WTC11 (cell line): ENCODE measurements at regions not wholly inside any gene's neighbourhood (a gene's known extent, or its start where the extent isn't known, plus 50 kb on each side); places are given as distances from the start of the nearest gene placed in this dataset.

Experiments used
- ATAC-seq: fragments of 200-7000 bp; cut with Tn5 transposase; 2 replicates; pipeline ENCODE4 v1.10.0; 2021; ENCODE audit warnings: mild to moderate bottlenecking, moderate library complexity
- CTCF ChIA-PET: fragments of 300-600 bp; sonication (Branson Sonifier 250); formaldehyde crosslinking; loops from one replicate; lab custom pipeline; 2021; ENCODE audit warnings: antibody characterized with exemption; lab: Charles Lee
- POLR2A ChIA-PET: fragments of 350-600 bp; sonication (Branson Sonifier 250); formaldehyde crosslinking; loops from one replicate; lab custom pipeline; 2021; ENCODE audit warnings: antibody characterized with exemption; lab: Charles Lee
- DNase-seq: peaks from one replicate; pipeline ENCODE4 v3.0.0; 2021; ENCODE audit warnings: low spot score
- H3K27ac Mint-ChIP-seq: 2 replicates; pipeline ENCODE4 v1.8.0; 2021; ENCODE audit warnings: mixed read lengths
- H3K27me3 Mint-ChIP-seq: 2 replicates; pipeline ENCODE4 v1.8.0; 2021; ENCODE audit warnings: low read depth, mild to moderate bottlenecking, moderate library complexity, mixed read lengths
- H3K36me3 Mint-ChIP-seq: 2 replicates; pipeline ENCODE4 v1.8.0; 2021; ENCODE audit warnings: mixed read lengths
- H3K4me1 Mint-ChIP-seq: 2 replicates; pipeline ENCODE4 v1.8.0; 2022; ENCODE audit warnings: mixed read lengths
- H3K4me3 Mint-ChIP-seq: 2 replicates; pipeline ENCODE4 v1.8.0; 2021; ENCODE audit warnings: mild to moderate bottlenecking, moderate library complexity, mixed read lengths
- H3K9me3 Mint-ChIP-seq: 2 replicates; pipeline ENCODE4 v1.8.0; 2021; ENCODE audit warnings: mixed read lengths
- ATF1 ChIP-seq: sonication (generic); formaldehyde crosslinking; IDR thresholded peaks from 2 replicates; pipeline ENCODE4 v1.8.1; 2023; ENCODE audit warnings: mild to moderate bottlenecking, moderate library complexity, missing genetic modification reagents
- CREB1 ChIP-seq: sonication (generic); formaldehyde crosslinking; IDR thresholded peaks from 2 replicates; pipeline ENCODE4 v1.8.0; 2023; ENCODE audit warnings: mild to moderate bottlenecking, missing genetic modification reagents
- CREM ChIP-seq: sonication (generic); formaldehyde crosslinking; IDR thresholded peaks from 2 replicates; pipeline ENCODE4 v1.8.1; 2022; ENCODE audit warnings: mild to moderate bottlenecking, missing genetic modification reagents, moderate library complexity
- GTF2I ChIP-seq: fragments of 250-450 bp; sonication (Bioruptor Pico); conservative IDR thresholded peaks from 2 replicates; pipeline ENCODE4 v1.4.0; 2021; ENCODE audit warnings: mild to moderate bottlenecking
- HMGA2 ChIP-seq: fragments of 250-450 bp; sonication (Bioruptor Pico); IDR thresholded peaks from 2 replicates; pipeline ENCODE4 v1.4.0; 2021; ENCODE audit warnings: mild to moderate bottlenecking, moderate library complexity
- IRF2 ChIP-seq: sonication (generic); formaldehyde crosslinking; IDR thresholded peaks from 2 replicates; pipeline ENCODE4 v1.8.0; 2022; ENCODE audit warnings: low read depth, missing genetic modification reagents, borderline replicate concordance
- NFYB ChIP-seq: sonication (generic); formaldehyde crosslinking; conservative IDR thresholded peaks from 2 replicates; pipeline ENCODE4 v1.8.0; 2022; ENCODE audit warnings: low read depth, missing genetic modification reagents
- ZNF219 ChIP-seq: sonication (generic); formaldehyde crosslinking; IDR thresholded peaks from 2 replicates; pipeline ENCODE4 v1.8.0; 2023; ENCODE audit warnings: missing genetic modification reagents, mild to moderate bottlenecking, borderline replicate concordance
- ZNF423 ChIP-seq: fragments of 250-450 bp; sonication (Bioruptor Pico); IDR thresholded peaks from 2 replicates; pipeline ENCODE4 v2.1.2; 2022; ENCODE audit warnings: mild to moderate bottlenecking, moderate library complexity
- ZNF671 ChIP-seq: fragments of 250-450 bp; sonication (Bioruptor Pico); IDR thresholded peaks from 2 replicates; pipeline ENCODE4 v1.8.0; 2021; ENCODE audit warnings: mild to moderate bottlenecking
- TF ChIP-seq, protein P1 (sequence below): sonication (generic); formaldehyde crosslinking; IDR thresholded peaks from 2 replicates; pipeline ENCODE4 v1.8.0; 2023; ENCODE audit warnings: missing genetic modification reagents
- TF ChIP-seq, protein P2 (sequence below): sonication (generic); formaldehyde crosslinking; IDR thresholded peaks from 2 replicates; pipeline ENCODE4 v1.8.1; 2023; ENCODE audit warnings: mild to moderate bottlenecking, missing genetic modification reagents, borderline replicate concordance
- TF ChIP-seq, protein P3 (sequence below): fragments of 250-450 bp; sonication (Bioruptor Pico); IDR thresholded peaks from 2 replicates; pipeline ENCODE4 v1.9.0; 2021; ENCODE audit warnings: mild to moderate bottlenecking
- TF ChIP-seq, protein P4 (sequence below): sonication (generic); formaldehyde crosslinking; IDR thresholded peaks from 2 replicates; pipeline ENCODE4 v1.8.1; 2023; ENCODE audit warnings: mild to moderate bottlenecking, moderate library complexity, missing genetic modification reagents
- TF ChIP-seq, protein P5 (sequence below): fragments of 250-450 bp; sonication (Bioruptor Pico); IDR thresholded peaks from 2 replicates; pipeline ENCODE4 v1.9.0; 2021; ENCODE audit warnings: mild to moderate bottlenecking, borderline replicate concordance
- TF ChIP-seq, protein P6 (sequence below): sonication (generic); formaldehyde crosslinking; IDR thresholded peaks from 2 replicates; pipeline ENCODE4 v1.8.0; 2022; ENCODE audit warnings: mild to moderate bottlenecking, missing genetic modification reagents
- TF ChIP-seq, protein P7 (sequence below): sonication (generic); formaldehyde crosslinking; IDR thresholded peaks from 2 replicates; pipeline ENCODE4 v1.8.1; 2023; ENCODE audit warnings: mild to moderate bottlenecking, missing genetic modification reagents

DNA sequence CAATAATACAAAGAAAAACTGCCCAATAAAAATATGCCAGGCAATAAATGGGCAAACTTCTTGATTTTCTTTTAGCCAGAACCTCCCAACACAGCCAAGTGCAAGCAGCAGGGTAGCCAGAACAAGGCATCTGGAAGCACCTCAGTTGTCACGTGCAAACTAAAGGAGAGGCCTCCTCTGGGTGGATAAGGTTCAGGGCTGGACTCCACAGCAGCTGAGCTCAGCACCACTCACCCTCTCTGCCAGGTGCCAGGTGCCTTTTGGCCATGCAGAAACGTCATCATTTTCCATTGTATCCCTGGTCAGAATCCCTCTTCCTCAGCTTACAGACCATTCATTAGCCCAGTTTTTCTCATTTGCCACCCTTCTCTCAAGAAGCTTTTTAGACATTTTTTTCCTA is 52.7 kb downstream of the SOD2 start (continued):
- no peak for TF ChIP-seq CREB1
- TF ChIP-seq ZNF219 (CRISPR knock-in tag): no peak
- TF ChIP-seq, protein P1, sequence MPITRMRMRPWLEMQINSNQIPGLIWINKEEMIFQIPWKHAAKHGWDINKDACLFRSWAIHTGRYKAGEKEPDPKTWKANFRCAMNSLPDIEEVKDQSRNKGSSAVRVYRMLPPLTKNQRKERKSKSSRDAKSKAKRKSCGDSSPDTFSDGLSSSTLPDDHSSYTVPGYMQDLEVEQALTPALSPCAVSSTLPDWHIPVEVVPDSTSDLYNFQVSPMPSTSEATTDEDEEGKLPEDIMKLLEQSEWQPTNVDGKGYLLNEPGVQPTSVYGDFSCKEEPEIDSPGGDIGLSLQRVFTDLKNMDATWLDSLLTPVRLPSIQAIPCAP: no peak
- no peak for TF ChIP-seq GTF2I (CRISPR knock-in tag)
- TF ChIP-seq HMGA2: no peak
- TF ChIP-seq, all 79 proteins: peak for 0

DNA sequence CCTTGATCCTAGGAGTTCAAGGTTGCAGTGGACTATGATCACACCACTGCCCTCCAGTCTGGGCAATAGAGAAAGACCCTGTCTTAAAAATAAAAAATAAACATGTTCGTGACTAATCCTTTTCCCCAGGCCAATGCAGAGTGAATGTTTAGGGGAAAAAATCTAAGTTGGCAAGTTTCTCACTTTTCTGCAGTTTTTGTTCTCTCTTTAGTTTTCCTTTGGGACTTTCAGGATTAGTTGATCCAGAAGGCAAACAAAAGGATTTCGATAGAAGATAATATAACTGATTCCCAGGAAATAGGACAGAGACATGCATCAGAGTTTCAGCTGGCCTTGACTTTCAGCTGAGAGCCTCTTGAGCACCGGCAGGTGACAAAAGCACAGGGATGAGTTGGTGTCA is 53.3 kb downstream of the SOD2 start:
- Mint-ChIP-seq H3K27me3 (no peaks in the 10 kb centered on the region; the same call in 1 of the 2 replicates), H3K4me3 (no peak overlapping the region), H3K36me3 (peaks cover 26% of the 10 kb centered on the region), H3K9me3 (peaks cover 43% of the 10 kb centered on the region), H3K27ac (no peak overlapping the region), H3K4me1 (no peaks in the 10 kb centered on the region)
- ATAC-seq: no peak
- CTCF ChIA-PET: no interaction called here
- POLR2A ChIA-PET: no interaction called here
- no peak for DNase-seq
- TF ChIP-seq IRF2 (CRISPR knock-in tag): no peak
- TF ChIP-seq CREM (CRISPR knock-in tag): no peak
- TF ChIP-seq, protein P2, sequence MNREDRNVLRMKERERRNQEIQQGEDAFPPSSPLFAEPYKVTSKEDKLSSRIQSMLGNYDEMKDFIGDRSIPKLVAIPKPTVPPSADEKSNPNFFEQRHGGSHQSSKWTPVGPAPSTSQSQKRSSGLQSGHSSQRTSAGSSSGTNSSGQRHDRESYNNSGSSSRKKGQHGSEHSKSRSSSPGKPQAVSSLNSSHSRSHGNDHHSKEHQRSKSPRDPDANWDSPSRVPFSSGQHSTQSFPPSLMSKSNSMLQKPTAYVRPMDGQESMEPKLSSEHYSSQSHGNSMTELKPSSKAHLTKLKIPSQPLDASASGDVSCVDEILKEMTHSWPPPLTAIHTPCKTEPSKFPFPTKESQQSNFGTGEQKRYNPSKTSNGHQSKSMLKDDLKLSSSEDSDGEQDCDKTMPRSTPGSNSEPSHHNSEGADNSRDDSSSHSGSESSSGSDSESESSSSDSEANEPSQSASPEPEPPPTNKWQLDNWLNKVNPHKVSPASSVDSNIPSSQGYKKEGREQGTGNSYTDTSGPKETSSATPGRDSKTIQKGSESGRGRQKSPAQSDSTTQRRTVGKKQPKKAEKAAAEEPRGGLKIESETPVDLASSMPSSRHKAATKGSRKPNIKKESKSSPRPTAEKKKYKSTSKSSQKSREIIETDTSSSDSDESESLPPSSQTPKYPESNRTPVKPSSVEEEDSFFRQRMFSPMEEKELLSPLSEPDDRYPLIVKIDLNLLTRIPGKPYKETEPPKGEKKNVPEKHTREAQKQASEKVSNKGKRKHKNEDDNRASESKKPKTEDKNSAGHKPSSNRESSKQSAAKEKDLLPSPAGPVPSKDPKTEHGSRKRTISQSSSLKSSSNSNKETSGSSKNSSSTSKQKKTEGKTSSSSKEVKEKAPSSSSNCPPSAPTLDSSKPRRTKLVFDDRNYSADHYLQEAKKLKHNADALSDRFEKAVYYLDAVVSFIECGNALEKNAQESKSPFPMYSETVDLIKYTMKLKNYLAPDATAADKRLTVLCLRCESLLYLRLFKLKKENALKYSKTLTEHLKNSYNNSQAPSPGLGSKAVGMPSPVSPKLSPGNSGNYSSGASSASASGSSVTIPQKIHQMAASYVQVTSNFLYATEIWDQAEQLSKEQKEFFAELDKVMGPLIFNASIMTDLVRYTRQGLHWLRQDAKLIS (CRISPR knock-in tag): no peak
- no peak for TF ChIP-seq ZNF423 (CRISPR knock-in tag)
- TF ChIP-seq, protein P3, sequence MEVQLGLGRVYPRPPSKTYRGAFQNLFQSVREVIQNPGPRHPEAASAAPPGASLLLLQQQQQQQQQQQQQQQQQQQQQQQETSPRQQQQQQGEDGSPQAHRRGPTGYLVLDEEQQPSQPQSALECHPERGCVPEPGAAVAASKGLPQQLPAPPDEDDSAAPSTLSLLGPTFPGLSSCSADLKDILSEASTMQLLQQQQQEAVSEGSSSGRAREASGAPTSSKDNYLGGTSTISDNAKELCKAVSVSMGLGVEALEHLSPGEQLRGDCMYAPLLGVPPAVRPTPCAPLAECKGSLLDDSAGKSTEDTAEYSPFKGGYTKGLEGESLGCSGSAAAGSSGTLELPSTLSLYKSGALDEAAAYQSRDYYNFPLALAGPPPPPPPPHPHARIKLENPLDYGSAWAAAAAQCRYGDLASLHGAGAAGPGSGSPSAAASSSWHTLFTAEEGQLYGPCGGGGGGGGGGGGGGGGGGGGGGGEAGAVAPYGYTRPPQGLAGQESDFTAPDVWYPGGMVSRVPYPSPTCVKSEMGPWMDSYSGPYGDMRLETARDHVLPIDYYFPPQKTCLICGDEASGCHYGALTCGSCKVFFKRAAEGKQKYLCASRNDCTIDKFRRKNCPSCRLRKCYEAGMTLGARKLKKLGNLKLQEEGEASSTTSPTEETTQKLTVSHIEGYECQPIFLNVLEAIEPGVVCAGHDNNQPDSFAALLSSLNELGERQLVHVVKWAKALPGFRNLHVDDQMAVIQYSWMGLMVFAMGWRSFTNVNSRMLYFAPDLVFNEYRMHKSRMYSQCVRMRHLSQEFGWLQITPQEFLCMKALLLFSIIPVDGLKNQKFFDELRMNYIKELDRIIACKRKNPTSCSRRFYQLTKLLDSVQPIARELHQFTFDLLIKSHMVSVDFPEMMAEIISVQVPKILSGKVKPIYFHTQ (CRISPR knock-in tag): no peak
- TF ChIP-seq ATF1 (CRISPR knock-in tag): no peak
- TF ChIP-seq, protein P1: no peak
- TF ChIP-seq, protein P4, sequence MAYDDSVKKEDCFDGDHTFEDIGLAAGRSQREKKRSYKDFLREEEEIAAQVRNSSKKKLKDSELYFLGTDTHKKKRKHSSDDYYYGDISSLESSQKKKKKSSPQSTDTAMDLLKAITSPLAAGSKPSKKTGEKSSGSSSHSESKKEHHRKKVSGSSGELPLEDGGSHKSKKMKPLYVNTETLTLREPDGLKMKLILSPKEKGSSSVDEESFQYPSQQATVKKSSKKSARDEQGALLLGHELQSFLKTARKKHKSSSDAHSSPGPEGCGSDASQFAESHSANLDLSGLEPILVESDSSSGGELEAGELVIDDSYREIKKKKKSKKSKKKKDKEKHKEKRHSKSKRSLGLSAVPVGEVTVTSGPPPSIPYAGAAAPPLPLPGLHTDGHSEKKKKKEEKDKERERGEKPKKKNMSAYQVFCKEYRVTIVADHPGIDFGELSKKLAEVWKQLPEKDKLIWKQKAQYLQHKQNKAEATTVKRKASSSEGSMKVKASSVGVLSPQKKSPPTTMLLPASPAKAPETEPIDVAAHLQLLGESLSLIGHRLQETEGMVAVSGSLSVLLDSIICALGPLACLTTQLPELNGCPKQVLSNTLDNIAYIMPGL: no peak
- TF ChIP-seq, protein P5, sequence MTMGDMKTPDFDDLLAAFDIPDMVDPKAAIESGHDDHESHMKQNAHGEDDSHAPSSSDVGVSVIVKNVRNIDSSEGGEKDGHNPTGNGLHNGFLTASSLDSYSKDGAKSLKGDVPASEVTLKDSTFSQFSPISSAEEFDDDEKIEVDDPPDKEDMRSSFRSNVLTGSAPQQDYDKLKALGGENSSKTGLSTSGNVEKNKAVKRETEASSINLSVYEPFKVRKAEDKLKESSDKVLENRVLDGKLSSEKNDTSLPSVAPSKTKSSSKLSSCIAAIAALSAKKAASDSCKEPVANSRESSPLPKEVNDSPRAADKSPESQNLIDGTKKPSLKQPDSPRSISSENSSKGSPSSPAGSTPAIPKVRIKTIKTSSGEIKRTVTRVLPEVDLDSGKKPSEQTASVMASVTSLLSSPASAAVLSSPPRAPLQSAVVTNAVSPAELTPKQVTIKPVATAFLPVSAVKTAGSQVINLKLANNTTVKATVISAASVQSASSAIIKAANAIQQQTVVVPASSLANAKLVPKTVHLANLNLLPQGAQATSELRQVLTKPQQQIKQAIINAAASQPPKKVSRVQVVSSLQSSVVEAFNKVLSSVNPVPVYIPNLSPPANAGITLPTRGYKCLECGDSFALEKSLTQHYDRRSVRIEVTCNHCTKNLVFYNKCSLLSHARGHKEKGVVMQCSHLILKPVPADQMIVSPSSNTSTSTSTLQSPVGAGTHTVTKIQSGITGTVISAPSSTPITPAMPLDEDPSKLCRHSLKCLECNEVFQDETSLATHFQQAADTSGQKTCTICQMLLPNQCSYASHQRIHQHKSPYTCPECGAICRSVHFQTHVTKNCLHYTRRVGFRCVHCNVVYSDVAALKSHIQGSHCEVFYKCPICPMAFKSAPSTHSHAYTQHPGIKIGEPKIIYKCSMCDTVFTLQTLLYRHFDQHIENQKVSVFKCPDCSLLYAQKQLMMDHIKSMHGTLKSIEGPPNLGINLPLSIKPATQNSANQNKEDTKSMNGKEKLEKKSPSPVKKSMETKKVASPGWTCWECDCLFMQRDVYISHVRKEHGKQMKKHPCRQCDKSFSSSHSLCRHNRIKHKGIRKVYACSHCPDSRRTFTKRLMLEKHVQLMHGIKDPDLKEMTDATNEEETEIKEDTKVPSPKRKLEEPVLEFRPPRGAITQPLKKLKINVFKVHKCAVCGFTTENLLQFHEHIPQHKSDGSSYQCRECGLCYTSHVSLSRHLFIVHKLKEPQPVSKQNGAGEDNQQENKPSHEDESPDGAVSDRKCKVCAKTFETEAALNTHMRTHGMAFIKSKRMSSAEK (CRISPR knock-in tag): no peak
- TF ChIP-seq, protein P6, sequence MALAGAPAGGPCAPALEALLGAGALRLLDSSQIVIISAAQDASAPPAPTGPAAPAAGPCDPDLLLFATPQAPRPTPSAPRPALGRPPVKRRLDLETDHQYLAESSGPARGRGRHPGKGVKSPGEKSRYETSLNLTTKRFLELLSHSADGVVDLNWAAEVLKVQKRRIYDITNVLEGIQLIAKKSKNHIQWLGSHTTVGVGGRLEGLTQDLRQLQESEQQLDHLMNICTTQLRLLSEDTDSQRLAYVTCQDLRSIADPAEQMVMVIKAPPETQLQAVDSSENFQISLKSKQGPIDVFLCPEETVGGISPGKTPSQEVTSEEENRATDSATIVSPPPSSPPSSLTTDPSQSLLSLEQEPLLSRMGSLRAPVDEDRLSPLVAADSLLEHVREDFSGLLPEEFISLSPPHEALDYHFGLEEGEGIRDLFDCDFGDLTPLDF (CRISPR knock-in tag): no peak
- TF ChIP-seq CREB1: no peak
- TF ChIP-seq, protein P7, sequence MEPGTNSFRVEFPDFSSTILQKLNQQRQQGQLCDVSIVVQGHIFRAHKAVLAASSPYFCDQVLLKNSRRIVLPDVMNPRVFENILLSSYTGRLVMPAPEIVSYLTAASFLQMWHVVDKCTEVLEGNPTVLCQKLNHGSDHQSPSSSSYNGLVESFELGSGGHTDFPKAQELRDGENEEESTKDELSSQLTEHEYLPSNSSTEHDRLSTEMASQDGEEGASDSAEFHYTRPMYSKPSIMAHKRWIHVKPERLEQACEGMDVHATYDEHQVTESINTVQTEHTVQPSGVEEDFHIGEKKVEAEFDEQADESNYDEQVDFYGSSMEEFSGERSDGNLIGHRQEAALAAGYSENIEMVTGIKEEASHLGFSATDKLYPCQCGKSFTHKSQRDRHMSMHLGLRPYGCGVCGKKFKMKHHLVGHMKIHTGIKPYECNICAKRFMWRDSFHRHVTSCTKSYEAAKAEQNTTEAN: no peak
- no peak for TF ChIP-seq NFYB (CRISPR knock-in tag)
- no peak for TF ChIP-seq ZNF671 (CRISPR knock-in tag)
